Pancreas (tissue), 10 donors: ENCODE measurements at regions not wholly inside any gene's neighbourhood (a gene's known extent, or its start where the extent isn't known, plus 50 kb on each side); places are given as distances from the start of the nearest gene placed in this dataset.
A peak's percentile ranks its signal among the peaks of the same experiment; 100 is the strongest.

Experiments
- ATAC-seq, 4 donors: fragments of 200-7000 bp; cut with Tn5 transposase; one replicate each; pipeline versions ENCODE4 v1.8.0 to v1.9.1; 2020; ENCODE audit warnings: mild to moderate bottlenecking in 4 of 4, moderate library complexity in 4 of 4
- DNase-seq, 6 donors: peaks; one replicate each; pipeline ENCODE4 v3.0.0-alpha.2; 2020
- FAIRE-seq: peaks from 2 replicates; lab custom pipeline; 2012; peaks lifted over from hg19 to GRCh38; lab: Jason Lieb, UNC
- H3K27ac ChIP-seq, 4 donors: fragments of 200-600 bp; sonication (generic); 1 replicate in 3 of 4; 2 replicates in 1 of 4; pipeline versions ENCODE4 v1.5.0 to v1.8.0; 2020
- H3K27me3 ChIP-seq, 4 donors: fragments of 200-600 bp; one replicate each; pipeline ENCODE4 v1.8.0; 2021
- H3K36me3 ChIP-seq, 3 donors: fragments of 200-600 bp; sonication (generic) in 1 of 3; one replicate each; pipeline versions ENCODE4 v1.5.0 to v1.8.0; 2020 to 2021
- H3K4me1 ChIP-seq, 3 donors: fragments of 200-600 bp; one replicate each; pipeline ENCODE4 v1.8.0; 2021
- H3K4me3 ChIP-seq, 4 donors: fragments of 200-600 bp; sonication (generic) in 2 of 4; one replicate each; pipeline versions ENCODE4 v1.5.0 to v1.8.0; 2020 to 2021
- H3K9me3 ChIP-seq, 4 donors: fragments of 200-600 bp; one replicate each; pipeline ENCODE4 v1.8.0; 2021
- WGBS, 2 donors: extraction: QIAGEN DNeasy Blood & Tissue Kit; methylation state at CpG; one replicate each; pipeline ENCODE4 v1.1.7; 2013; 5-methylcytosine and 5-hydroxymethylcytosine counted together
- intact Hi-C, 3 donors: fragments of 100-400 bp; cut with DNase I; formaldehyde crosslinking; loops; one replicate each; pipeline versions ENCODE4 v1.11.1 to v1.14.2; 2022
- TF ChIP-seq, protein P1 (sequence below), 4 donors: fragments of 200-600 bp; sonication (generic) in 3 of 4; IDR thresholded peaks; one replicate each; pipeline versions ENCODE4 v1.5.0 to v1.8.0; 2021; ENCODE audit warnings: antibody characterized with exemption in 4 of 4
- donor health status: healthy with polysubstance abuse.
- donor health status: DM: no; HTN: no; CAD: no; lungs with moderate emphysema.
- donor health status: DM: no; HTN: no; CAD: no.
- donor health status: control.
- donor health status: control.
- donor health status: Bipolar disorder and iron deficiency.
- donor health status: DM: yes; HTN: yes; CAD: no.
- donor health status: DM: no; HTN: no; CAD: no.
- donor health status: DM: no; HTN: no; CAD: no.
- donor health status: DM: yes; HTN: yes; CAD: no.

DNA sequence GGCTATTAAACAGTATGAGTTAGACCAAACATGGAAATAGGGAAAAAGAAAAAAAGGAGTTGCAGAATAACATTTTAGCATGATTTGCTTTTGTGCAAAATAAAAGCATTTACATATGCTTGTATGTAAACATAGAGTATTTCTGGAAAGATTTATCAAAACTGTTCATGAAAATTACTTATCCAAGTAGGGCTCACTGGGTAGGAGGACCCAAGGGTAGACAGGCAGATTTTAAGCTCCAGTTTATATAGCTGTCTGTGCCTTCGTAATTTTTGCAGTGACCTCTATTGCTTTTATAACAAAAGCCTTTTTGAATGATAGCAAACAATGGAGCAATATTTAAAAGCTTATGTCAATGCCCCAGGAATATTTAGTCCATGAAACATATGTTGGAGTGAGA lies 228.8 kb upstream of the IRF2BP2 start:
- 65 to 76% methylated on average over 1 of the region's 1 CpG for WGBS, 2 donors
- intact Hi-C loops, result no loop called here
- peaks cover 0 to 11% (median 0%) of the 10 kb centered on the region in 3 donors for H3K4me1 ChIP-seq
- no peak overlapping the region for H3K4me3 ChIP-seq
- TF ChIP-seq, protein P1, sequence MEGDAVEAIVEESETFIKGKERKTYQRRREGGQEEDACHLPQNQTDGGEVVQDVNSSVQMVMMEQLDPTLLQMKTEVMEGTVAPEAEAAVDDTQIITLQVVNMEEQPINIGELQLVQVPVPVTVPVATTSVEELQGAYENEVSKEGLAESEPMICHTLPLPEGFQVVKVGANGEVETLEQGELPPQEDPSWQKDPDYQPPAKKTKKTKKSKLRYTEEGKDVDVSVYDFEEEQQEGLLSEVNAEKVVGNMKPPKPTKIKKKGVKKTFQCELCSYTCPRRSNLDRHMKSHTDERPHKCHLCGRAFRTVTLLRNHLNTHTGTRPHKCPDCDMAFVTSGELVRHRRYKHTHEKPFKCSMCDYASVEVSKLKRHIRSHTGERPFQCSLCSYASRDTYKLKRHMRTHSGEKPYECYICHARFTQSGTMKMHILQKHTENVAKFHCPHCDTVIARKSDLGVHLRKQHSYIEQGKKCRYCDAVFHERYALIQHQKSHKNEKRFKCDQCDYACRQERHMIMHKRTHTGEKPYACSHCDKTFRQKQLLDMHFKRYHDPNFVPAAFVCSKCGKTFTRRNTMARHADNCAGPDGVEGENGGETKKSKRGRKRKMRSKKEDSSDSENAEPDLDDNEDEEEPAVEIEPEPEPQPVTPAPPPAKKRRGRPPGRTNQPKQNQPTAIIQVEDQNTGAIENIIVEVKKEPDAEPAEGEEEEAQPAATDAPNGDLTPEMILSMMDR (IDR thresholded peaks at IDR 0.05), result no peak
- no peaks in the 10 kb centered on the region for H3K27me3 ChIP-seq
- no peaks in the 10 kb centered on the region for H3K36me3 ChIP-seq
- H3K9me3 ChIP-seq, result no peaks in the 10 kb centered on the region
- no peak for DNase-seq
- no peak for FAIRE-seq
- ATAC-seq, result no peak
- no peak overlapping the region for H3K27ac ChIP-seq

DNA sequence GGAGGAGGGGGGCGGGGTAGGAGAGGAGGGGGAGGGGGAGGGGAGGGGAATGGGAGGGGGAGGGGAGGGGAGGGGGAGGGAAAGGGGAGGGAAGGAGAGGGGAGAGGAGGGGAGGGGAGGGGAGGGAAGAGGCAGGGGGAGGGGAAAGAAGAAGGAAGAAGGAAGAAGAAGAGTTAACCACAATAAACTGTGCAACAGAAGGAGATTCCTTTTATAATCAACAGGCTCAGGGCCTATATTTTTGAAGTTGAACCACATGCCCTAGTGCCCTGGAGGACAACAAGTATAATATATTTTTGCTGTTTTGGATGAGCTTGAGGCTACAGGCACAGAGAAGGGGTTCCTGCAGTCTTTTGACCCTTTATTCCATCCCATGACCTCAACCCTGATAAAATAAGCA lies 228.2 kb upstream of the IRF2BP2 start:
- H3K27me3 ChIP-seq, result no peaks in the 10 kb centered on the region
- no peak for ATAC-seq
- no peak overlapping the region for H3K4me3 ChIP-seq
- no peaks in the 10 kb centered on the region for H3K9me3 ChIP-seq
- H3K27ac ChIP-seq, result no peak overlapping the region
- no CpG with 5 or more reads among the region's 1 CpG for WGBS, 2 donors
- DNase-seq, result no peak
- TF ChIP-seq, protein P1 (IDR thresholded peaks at IDR 0.05), result no peak
- FAIRE-seq, result no peak
- intact Hi-C loops, result no loop called here
- no peaks in the 10 kb centered on the region for H3K36me3 ChIP-seq
- peaks cover 0 to 11% (median 0%) of the 10 kb centered on the region in 3 donors for H3K4me1 ChIP-seq

DNA sequence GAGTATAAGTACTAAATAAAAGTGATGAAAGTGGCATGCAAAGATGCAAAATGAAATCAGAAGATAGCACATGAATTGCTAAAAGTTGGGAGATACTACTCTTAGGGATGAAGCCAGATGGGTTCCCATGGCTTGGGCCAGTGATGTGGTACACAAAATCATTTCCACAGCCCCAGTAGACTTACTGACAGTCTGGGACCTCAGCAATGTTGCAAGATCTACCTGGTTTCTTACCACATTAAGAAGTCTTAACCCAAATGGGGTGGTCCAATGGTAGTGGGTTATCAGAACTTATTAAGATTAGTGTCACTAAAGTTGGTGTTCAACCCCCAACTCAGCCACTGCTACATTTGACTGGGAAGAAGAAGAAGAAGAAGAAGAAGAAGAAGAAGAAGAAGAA lies 227.7 kb upstream of the IRF2BP2 start:
- FAIRE-seq (no peak), ATAC-seq (no peak), DNase-seq (no peak)
- intact Hi-C loops, result no loop called here
- no peaks in the 10 kb centered on the region for H3K27me3 ChIP-seq
- H3K9me3 ChIP-seq, result no peaks in the 10 kb centered on the region
- no peak overlapping the region for H3K27ac ChIP-seq
- TF ChIP-seq, protein P1 (IDR thresholded peaks at IDR 0.05), result no peak
- H3K4me1 ChIP-seq, result peaks cover 0 to 11% (median 0%) of the 10 kb centered on the region in 3 donors
- no peak overlapping the region for H3K4me3 ChIP-seq
- H3K36me3 ChIP-seq, result no peaks in the 10 kb centered on the region

DNA sequence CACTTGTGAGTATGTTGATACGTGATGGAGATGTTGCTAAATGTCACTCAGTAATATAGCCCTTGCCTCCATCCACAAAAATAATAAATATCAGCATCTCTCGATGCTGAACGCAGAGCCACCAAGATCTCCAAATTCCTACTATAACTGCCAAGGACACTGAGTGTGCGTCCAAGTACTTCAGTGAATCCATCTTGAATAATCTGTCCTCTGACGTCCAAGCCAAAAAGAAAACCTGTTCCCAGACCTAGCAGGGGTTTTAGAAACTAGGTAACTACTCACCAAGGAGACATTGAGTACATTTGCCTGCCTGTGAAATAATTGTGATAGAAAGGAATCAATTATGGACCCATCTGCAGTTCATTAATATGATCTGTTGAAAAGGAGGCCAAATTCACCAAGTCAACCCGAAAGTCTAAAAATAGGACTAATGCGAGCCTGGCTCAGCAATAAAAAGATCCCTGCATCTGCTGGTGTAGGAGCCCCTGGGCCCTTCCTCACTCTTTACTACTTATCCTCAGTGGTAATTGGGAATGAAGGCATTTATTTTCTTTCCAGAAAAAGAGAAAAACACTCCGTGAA lies 226.9 kb upstream of the IRF2BP2 start:
- no peaks in the 10 kb centered on the region for H3K9me3 ChIP-seq
- no peaks in the 10 kb centered on the region for H3K27me3 ChIP-seq
- no peaks in the 10 kb centered on the region for H3K36me3 ChIP-seq
- intact Hi-C loops, result no loop called here
- no peak overlapping the region for H3K4me3 ChIP-seq
- WGBS, 2 donors, result 88% methylated on average over 8 of the region's 8 CpGs
- DNase-seq (no peak), FAIRE-seq (no peak), ATAC-seq (no peak)
- no peak overlapping the region for H3K27ac ChIP-seq
- peaks cover 0 to 11% (median 0%) of the 10 kb centered on the region in 3 donors for H3K4me1 ChIP-seq
- TF ChIP-seq, protein P1 (IDR thresholded peaks at IDR 0.05), result no peak

DNA sequence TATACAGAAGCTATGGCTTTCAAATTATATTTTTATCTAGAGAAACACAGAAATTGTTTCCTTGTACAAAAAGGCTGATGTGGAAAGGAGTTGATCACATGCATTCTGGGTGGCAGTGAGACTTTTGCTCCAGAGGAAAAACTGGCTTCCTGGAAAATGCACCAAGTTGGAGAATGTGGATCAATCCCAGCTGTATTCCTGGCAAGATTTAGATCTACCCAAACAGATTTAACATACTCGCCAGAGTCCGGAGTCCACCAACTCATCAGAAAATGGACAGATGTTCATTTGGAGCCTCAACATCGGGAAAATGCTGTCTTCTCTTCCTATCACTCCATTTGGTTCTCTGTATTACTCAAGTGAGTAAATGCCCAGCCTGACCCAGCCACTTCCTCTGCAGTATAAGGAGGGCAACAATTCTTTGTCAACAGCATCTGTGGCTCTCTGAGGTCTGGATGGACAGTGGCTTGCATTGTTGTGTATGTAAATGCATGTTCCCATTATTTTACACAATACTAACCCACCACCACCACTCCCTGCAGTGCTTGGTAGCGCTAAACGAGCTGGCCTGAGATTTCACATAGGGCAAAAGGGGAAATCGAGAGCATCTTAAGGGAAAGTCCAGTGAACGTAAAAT lies 226.2 kb upstream of the IRF2BP2 start:
- H3K36me3 ChIP-seq, result no peaks in the 10 kb centered on the region
- peaks cover 0 to 11% (median 0%) of the 10 kb centered on the region in 3 donors for H3K4me1 ChIP-seq
- DNase-seq, result peak in 1 of 6 donors; percentile 36
- H3K27me3 ChIP-seq, result no peaks in the 10 kb centered on the region
- FAIRE-seq, result no peak
- TF ChIP-seq, protein P1 (IDR thresholded peaks at IDR 0.05), result no peak
- no peak overlapping the region for H3K4me3 ChIP-seq
- intact Hi-C loops, result no loop called here
- 69 to 74% methylated on average over 7 of the region's 7 CpGs for WGBS, 2 donors
- no peaks in the 10 kb centered on the region for H3K9me3 ChIP-seq
- ATAC-seq, result peak; percentile 21 to 74 (median 62)
- no peak overlapping the region for H3K27ac ChIP-seq
